ENCODE measurements at regions not wholly inside any gene's neighbourhood (a gene's known extent, or its start where the extent isn't known, plus 50 kb on each side); places are given as distances from the start of the nearest gene placed in this dataset.

- no peak for TF ChIP-seq CTCF (IDR thresholded peaks at IDR 0.05; ENCODE audit: insufficient read depth in 1 of 2, low read depth in 1 of 2, low read length in 1 of 2, severe bottlenecking in 1 of 2, unreplicated experiment in 1 of 2)
- H3K36me3 Mint-ChIP-seq (ENCODE audit: insufficient read depth, unreplicated experiment) = no peaks in the 10 kb centered on the region
- ChIA-PET POLR2A (no interaction called here), CTCF (no interaction called here)
- H3K4me1 Mint-ChIP-seq (ENCODE audit: low read depth, unreplicated experiment) = no peaks in the 10 kb centered on the region
- no TSS peak for BruUV-seq (replicated peaks)
- no peak for DNase-seq
- H3K9me3 Mint-ChIP-seq (ENCODE audit: unreplicated experiment) = no peaks in the 10 kb centered on the region
- H3K4me1 ChIP-seq = no peaks in the 10 kb centered on the region; the same call in 1 of the 2 replicates
- no peak overlapping the region for H3K4me3 ChIP-seq (ENCODE audit: low read depth, low read length)
- no peak overlapping the region for H3K4me3 Mint-ChIP-seq (ENCODE audit: unreplicated experiment)
- no peaks in the 10 kb centered on the region for H3K36me3 ChIP-seq (ENCODE audit: control insufficient read depth, insufficient read depth, low read length)
- intact Hi-C loops (cut with micrococcal nuclease; ENCODE audit: unreplicated experiment) = no loop called here
- no peak overlapping the region for H3K27ac Mint-ChIP-seq (ENCODE audit: unreplicated experiment)
- no peaks in the 10 kb centered on the region for H3K9me3 ChIP-seq
- no peaks in the 10 kb centered on the region for H3K27me3 Mint-ChIP-seq (ENCODE audit: insufficient read depth, unreplicated experiment)
- no peaks in the 10 kb centered on the region for H3K27me3 ChIP-seq (replicated peaks; ENCODE audit: control insufficient read depth, insufficient read depth, low read length)
Observed at GRCh38 chr2:133633881-133634409, 65.7 kb upstream of the NCKAP5 start.

DNA sequence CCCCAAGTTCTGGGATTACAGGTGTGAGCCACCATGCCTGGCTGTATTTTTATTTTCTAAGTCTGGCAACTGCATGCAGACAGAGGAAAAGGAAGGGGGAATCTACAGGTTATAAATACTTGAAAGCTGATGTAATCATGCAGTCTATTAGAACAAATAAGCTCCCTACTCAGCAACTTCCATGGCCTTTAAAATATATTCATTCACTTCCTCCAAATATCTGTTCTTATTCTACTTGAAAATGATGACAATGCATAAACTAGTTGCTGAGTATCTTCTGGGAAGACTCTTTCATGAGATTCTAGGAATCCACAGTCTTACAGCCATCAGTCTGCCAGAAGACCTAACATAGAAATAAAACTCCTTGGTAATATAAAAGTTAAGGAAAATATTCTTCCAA lies 66.9 kb upstream of the NCKAP5 start:
- H3K4me1 Mint-ChIP-seq (ENCODE audit: low read depth, unreplicated experiment) = no peaks in the 10 kb centered on the region
- Histone ChIP-seq H3K27me3 (replicated peaks; ENCODE audit: control insufficient read depth, insufficient read depth, low read length) (no peaks in the 10 kb centered on the region), H3K4me1 (no peaks in the 10 kb centered on the region; the same call in 1 of the 2 replicates), H3K4me3 (ENCODE audit: low read depth, low read length) (no peak overlapping the region), H3K36me3 (ENCODE audit: control insufficient read depth, insufficient read depth, low read length) (no peaks in the 10 kb centered on the region), H3K9me3 (no peaks in the 10 kb centered on the region)
- POLR2A ChIA-PET = no interaction called here
- DNase-seq = no peak
- no peak overlapping the region for H3K4me3 Mint-ChIP-seq (ENCODE audit: unreplicated experiment)
- H3K27ac Mint-ChIP-seq (ENCODE audit: unreplicated experiment) = no peak overlapping the region
- H3K9me3 Mint-ChIP-seq (ENCODE audit: unreplicated experiment) = no peaks in the 10 kb centered on the region
- CTCF ChIA-PET = no interaction called here
- intact Hi-C loops (cut with micrococcal nuclease; ENCODE audit: unreplicated experiment) = no loop called here
- BruUV-seq (replicated peaks) = no TSS peak
- no peaks in the 10 kb centered on the region for H3K36me3 Mint-ChIP-seq (ENCODE audit: insufficient read depth, unreplicated experiment)
- TF ChIP-seq CTCF (IDR thresholded peaks at IDR 0.05; ENCODE audit: insufficient read depth in 1 of 2, low read depth in 1 of 2, low read length in 1 of 2, severe bottlenecking in 1 of 2, unreplicated experiment in 1 of 2) = no peak
- H3K27me3 Mint-ChIP-seq (ENCODE audit: insufficient read depth, unreplicated experiment) = no peaks in the 10 kb centered on the region

- intact Hi-C loops (cut with micrococcal nuclease; ENCODE audit: unreplicated experiment) = no loop called here
- BruUV-seq (replicated peaks) = no TSS peak
- no peak overlapping the region for H3K4me3 Mint-ChIP-seq (ENCODE audit: unreplicated experiment)
- H3K27ac Mint-ChIP-seq (ENCODE audit: unreplicated experiment) = no peak overlapping the region
- H3K4me1 ChIP-seq = peaks cover 4% of the 10 kb centered on the region
- no peak for DNase-seq
- H3K4me3 ChIP-seq (ENCODE audit: low read depth, low read length) = no peak overlapping the region
- no peaks in the 10 kb centered on the region for H3K9me3 Mint-ChIP-seq (ENCODE audit: unreplicated experiment)
- TF ChIP-seq CTCF (IDR thresholded peaks at IDR 0.05; ENCODE audit: insufficient read depth in 1 of 2, low read depth in 1 of 2, low read length in 1 of 2, severe bottlenecking in 1 of 2, unreplicated experiment in 1 of 2) = no peak
- POLR2A ChIA-PET = no interaction called here
- CTCF ChIA-PET = no interaction called here
- no peaks in the 10 kb centered on the region for H3K36me3 Mint-ChIP-seq (ENCODE audit: insufficient read depth, unreplicated experiment)
- H3K9me3 ChIP-seq = no peaks in the 10 kb centered on the region
- no peaks in the 10 kb centered on the region for H3K36me3 ChIP-seq (ENCODE audit: control insufficient read depth, insufficient read depth, low read length)
- no peaks in the 10 kb centered on the region for H3K27me3 Mint-ChIP-seq (ENCODE audit: insufficient read depth, unreplicated experiment)
- no peaks in the 10 kb centered on the region for H3K4me1 Mint-ChIP-seq (ENCODE audit: low read depth, unreplicated experiment)
- no peaks in the 10 kb centered on the region for H3K27me3 ChIP-seq (replicated peaks; ENCODE audit: control insufficient read depth, insufficient read depth, low read length)
Observed at GRCh38 chr2:133636287-133636686, 68.0 kb upstream of the NCKAP5 start.
